MM.1S (cell line): ENCODE measurements at regions not wholly inside any gene's neighbourhood (a gene's known extent, or its start where the extent isn't known, plus 50 kb on each side); places are given as distances from the start of the nearest gene placed in this dataset.
A peak's percentile ranks its signal among the peaks of the same experiment; 100 is the strongest.
"Not testable (repeated sequence)": the region's sequence is repeated elsewhere in the genome, so short reads cannot be mapped to it uniquely, and the experiment has no call there.

Experiments used
- DNase-seq: peaks from one replicate; pipeline ENCODE4 v3.0.0-alpha.2; 2015
- H2AFZ ChIP-seq: fragments of 300-600 bp; sonication (generic); 2 replicates; pipeline ENCODE4 v1.6.0; 2016; ENCODE audit warnings: antibody characterized with exemption, low read length
- H3F3A ChIP-seq: fragments of 300-600 bp; sonication (generic); 2 replicates; pipeline ENCODE4 v1.6.1; 2016; ENCODE audit warnings: mild to moderate bottlenecking, antibody characterized with exemption, low read length, moderate library complexity, mixed read lengths; ENCODE audit not compliant: insufficient read depth
- H3K27ac ChIP-seq: fragments of 300-600 bp; sonication (generic); 2 replicates; pipeline ENCODE4 v1.5.1; 2016; ENCODE audit warnings: mild to moderate bottlenecking, low read length
- H3K27me3 ChIP-seq: fragments of 300-600 bp; sonication (generic); replicated peaks from 2 replicates; pipeline ENCODE4 v1.6.0; 2016; ENCODE audit warnings: low read length; ENCODE audit not compliant: insufficient read depth
- H3K36me3 ChIP-seq: fragments of 300-600 bp; sonication (generic); replicated peaks from 2 replicates; pipeline ENCODE4 v1.6.1; 2016; ENCODE audit warnings: mild to moderate bottlenecking, low read length, mixed read lengths; ENCODE audit not compliant: insufficient read depth
- H3K4me1 ChIP-seq: fragments of 300-600 bp; sonication (generic); 2 replicates; pipeline ENCODE4 v1.6.1; 2016; ENCODE audit warnings: low read length, mixed read lengths
- H3K4me2 ChIP-seq: fragments of 300-600 bp; sonication (generic); 2 replicates; pipeline ENCODE4 v1.6.0; 2016; ENCODE audit warnings: low read depth, low read length
- H3K4me3 ChIP-seq: fragments of 300-600 bp; sonication (generic); 2 replicates; pipeline ENCODE4 v1.5.1; 2016; ENCODE audit warnings: low read length, mixed read lengths
- H3K79me2 ChIP-seq: fragments of 300-600 bp; sonication (generic); 2 replicates; pipeline ENCODE4 v1.6.1; 2016; ENCODE audit warnings: mixed run types, low read length, mixed read lengths
- H3K9ac ChIP-seq: fragments of 300-600 bp; sonication (generic); 2 replicates; pipeline ENCODE4 v1.6.1; 2016; ENCODE audit warnings: low read length, mixed read lengths
- H3K9me2 ChIP-seq: fragments of 300-600 bp; sonication (generic); replicated peaks from 2 replicates; pipeline ENCODE4 v1.6.1; 2016; ENCODE audit warnings: mild to moderate bottlenecking, low read length, mixed read lengths; ENCODE audit not compliant: insufficient read depth
- H3K9me3 ChIP-seq: fragments of 300-600 bp; sonication (generic); replicated peaks from 2 replicates; pipeline ENCODE4 v1.6.1; 2016; ENCODE audit warnings: mild to moderate bottlenecking, low read length, mixed read lengths; ENCODE audit not compliant: insufficient read depth
- H4K20me1 ChIP-seq: fragments of 300-600 bp; sonication (generic); 2 replicates; pipeline ENCODE4 v1.6.1; 2016; ENCODE audit warnings: mild to moderate bottlenecking, low read length, moderate library complexity, mixed read lengths; ENCODE audit not compliant: insufficient read depth
- EZH2 ChIP-seq: fragments of 300-600 bp; sonication (generic); optimal IDR thresholded peaks from 2 replicates; pipeline ENCODE3; 2017; ENCODE audit warnings: low read depth, mild to moderate bottlenecking, antibody characterized with exemption, low read length, mixed read lengths
- EZH2phosphoT487 ChIP-seq: fragments of 300-600 bp; sonication (generic); IDR thresholded peaks from 2 replicates; pipeline ENCODE4 v1.6.1; 2018; ENCODE audit warnings: antibody characterized with exemption, low read length
- TF ChIP-seq, protein P1 (sequence below): fragments of 300-600 bp; sonication (generic); IDR thresholded peaks from 2 replicates; pipeline ENCODE4 v1.5.1; 2016; ENCODE audit warnings: antibody characterized with exemption, low read length, mixed read lengths

DNA sequence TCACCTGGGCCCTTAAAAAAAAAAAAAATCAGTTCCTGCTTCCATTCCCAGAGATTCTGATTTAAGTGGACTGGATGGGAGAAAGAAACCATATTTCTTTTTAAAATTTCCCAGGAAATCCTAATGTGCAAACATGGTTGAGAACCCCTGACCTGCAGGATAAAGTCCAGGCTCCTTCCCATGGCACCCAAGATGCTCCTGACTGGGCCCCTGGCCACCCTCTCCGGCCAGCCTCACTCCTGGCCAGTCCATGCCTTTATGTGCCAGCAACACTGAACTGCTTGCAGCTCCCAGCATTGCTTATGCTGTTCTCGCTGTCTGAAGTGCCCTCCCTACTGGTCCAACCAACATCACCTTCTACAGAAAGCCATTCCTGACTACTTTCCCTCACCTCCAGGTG, 93.9 kb downstream of the TEX35 start:
- Histone ChIP-seq H3K4me2 (peak overlapping the region; percentile 51; the same call in 1 of the 2 replicates), H3K27ac (peak overlapping the region; percentile 86; the same call in 1 of the 2 replicates), H3K36me3 (no peaks in the 10 kb centered on the region), H3F3A (peaks cover 17% of the 10 kb centered on the region), H3K4me1 (peaks cover 27% of the 10 kb centered on the region), H3K9me2 (no peaks in the 10 kb centered on the region), H3K9ac (peak overlapping the region; percentile 22; the same call in 1 of the 2 replicates), H3K9me3 (no peaks in the 10 kb centered on the region), H3K79me2 (no peaks in the 10 kb centered on the region), H3K27me3 (no peaks in the 10 kb centered on the region), H4K20me1 (no peaks in the 10 kb centered on the region), H2AFZ (peak overlapping the region; percentile 54), H3K4me3 (no peak overlapping the region)
- no peak for DNase-seq
- TF ChIP-seq, protein P1, sequence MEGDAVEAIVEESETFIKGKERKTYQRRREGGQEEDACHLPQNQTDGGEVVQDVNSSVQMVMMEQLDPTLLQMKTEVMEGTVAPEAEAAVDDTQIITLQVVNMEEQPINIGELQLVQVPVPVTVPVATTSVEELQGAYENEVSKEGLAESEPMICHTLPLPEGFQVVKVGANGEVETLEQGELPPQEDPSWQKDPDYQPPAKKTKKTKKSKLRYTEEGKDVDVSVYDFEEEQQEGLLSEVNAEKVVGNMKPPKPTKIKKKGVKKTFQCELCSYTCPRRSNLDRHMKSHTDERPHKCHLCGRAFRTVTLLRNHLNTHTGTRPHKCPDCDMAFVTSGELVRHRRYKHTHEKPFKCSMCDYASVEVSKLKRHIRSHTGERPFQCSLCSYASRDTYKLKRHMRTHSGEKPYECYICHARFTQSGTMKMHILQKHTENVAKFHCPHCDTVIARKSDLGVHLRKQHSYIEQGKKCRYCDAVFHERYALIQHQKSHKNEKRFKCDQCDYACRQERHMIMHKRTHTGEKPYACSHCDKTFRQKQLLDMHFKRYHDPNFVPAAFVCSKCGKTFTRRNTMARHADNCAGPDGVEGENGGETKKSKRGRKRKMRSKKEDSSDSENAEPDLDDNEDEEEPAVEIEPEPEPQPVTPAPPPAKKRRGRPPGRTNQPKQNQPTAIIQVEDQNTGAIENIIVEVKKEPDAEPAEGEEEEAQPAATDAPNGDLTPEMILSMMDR, result no peak
- no peak for TF ChIP-seq EZH2phosphoT487

DNA sequence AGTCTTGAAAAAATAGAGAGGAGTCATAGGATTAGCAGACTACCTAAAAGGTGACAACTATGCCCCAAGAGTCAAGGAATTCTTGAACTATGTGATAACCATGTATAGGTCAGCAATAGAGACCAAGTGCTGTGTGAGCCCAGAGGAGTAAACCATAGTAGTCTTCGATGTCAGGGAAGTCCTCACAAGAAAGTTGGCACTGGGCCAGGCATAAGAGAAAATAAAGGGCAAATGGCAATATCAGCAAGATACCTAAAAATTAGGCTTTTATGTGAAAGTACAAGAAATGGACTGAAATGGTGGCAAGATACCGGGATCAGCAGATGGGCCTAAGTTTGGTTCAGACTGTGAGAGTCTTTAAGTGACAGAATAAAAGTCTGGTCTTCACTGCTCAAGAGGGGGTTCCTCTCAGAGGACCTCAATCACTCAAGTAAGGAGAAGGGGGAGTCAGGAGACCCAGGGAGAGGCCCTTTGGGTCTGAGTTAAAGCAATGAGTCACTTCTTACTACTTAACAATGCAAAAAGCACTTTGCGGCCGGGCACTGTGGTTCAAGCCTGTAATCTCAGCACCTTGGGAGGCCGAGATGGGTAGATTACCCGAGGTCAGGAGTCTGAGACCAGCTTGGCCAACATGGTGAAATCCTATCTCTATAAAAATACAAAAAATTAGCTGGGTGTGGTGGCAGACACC, 95.0 kb downstream of the TEX35 start:
- no peaks in the 10 kb centered on the region for H4K20me1 ChIP-seq
- TF ChIP-seq EZH2, result no peak
- TF ChIP-seq, protein P1, result no peak
- TF ChIP-seq EZH2phosphoT487, result no peak
- H3K36me3 ChIP-seq, result no peaks in the 10 kb centered on the region
- peaks cover 17% of the 10 kb centered on the region for H3F3A ChIP-seq
- H3K9ac ChIP-seq, result no peak overlapping the region
- no peaks in the 10 kb centered on the region for H3K9me3 ChIP-seq
- no peak overlapping the region for H3K4me3 ChIP-seq
- no peaks in the 10 kb centered on the region for H3K9me2 ChIP-seq
- H3K27me3 ChIP-seq, result no peaks in the 10 kb centered on the region
- H3K27ac ChIP-seq, result no peak overlapping the region
- peak; percentile 20 for DNase-seq
- no peak overlapping the region for H2AFZ ChIP-seq
- no peak overlapping the region for H3K4me2 ChIP-seq
- peaks cover 27% of the 10 kb centered on the region for H3K4me1 ChIP-seq
- H3K79me2 ChIP-seq, result no peaks in the 10 kb centered on the region

DNA sequence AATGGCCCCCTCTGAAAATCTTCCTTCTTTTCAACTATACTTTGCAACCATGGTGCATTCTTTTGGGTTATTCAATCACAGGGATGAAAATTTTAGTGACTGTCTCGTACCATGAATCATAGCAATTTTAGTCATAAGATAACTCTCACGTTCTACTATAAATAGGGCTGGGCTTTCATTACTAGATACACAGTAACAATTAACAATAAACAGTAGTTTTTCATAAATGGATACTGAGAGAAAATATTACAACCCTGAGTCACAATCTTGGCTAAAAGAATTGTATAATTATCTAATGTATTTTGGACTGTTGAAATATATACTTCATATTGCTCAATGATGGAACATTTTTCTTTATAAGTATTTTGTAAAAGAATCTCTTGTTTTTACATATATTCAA, 96.1 kb downstream of the TEX35 start:
- no peaks in the 10 kb centered on the region for H3K9me3 ChIP-seq
- no peak overlapping the region for H3K9ac ChIP-seq
- no peak overlapping the region for H3K27ac ChIP-seq
- H3K36me3 ChIP-seq, result no peaks in the 10 kb centered on the region
- no peaks in the 10 kb centered on the region for H4K20me1 ChIP-seq
- TF ChIP-seq EZH2phosphoT487, result no peak
- TF ChIP-seq, protein P1, result no peak
- TF ChIP-seq EZH2, result no peak
- no peaks in the 10 kb centered on the region for H3K27me3 ChIP-seq
- no peak overlapping the region for H3K4me2 ChIP-seq
- no peak for DNase-seq
- H3K4me3 ChIP-seq, result no peak overlapping the region
- peaks cover 27% of the 10 kb centered on the region for H3K4me1 ChIP-seq
- H2AFZ ChIP-seq, result no peak overlapping the region
- peaks cover 17% of the 10 kb centered on the region for H3F3A ChIP-seq
- no peaks in the 10 kb centered on the region for H3K9me2 ChIP-seq
- H3K79me2 ChIP-seq, result no peaks in the 10 kb centered on the region

DNA sequence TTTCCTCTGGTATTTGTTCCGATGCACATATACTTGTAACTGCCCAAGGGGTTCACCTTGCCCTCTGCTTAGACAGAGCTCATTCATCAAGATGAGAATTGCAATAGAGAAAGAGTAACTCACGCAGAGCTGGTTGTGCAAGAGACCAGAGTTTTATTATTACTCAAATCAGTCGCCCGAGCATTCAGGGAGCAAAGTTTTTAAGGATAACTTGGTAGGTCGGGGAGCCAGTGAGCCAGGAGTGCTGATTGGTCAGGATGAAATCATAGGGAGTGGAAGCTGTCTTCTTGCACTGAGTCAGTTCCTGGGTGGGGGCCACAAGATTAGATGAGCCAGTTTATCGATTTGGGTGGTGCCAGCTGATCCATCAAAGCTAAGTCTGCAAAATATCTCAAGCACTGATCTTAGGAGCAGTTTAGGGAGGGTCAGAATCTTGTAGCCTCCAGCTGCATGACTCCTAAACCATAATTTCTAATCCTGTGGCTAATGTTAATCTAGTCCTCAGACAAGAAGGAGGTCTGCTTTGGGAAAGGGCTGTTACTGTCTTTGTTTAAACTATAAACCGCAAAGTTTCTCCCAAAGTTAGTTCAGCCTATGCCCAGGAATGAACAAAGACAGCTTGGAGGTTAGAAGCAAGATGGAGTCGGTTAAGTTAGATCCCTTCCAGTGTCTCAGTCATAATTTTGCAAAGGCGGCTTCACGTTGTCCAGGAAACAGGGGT, 97.9 kb downstream of the TEX35 start:
- H3K4me1 ChIP-seq, result peaks cover 18% of the 10 kb centered on the region
- H3K4me2 ChIP-seq, H3K9me2 ChIP-seq, H3K27me3 ChIP-seq, DNase-seq, H3K27ac ChIP-seq, H3K9me3 ChIP-seq, H3K9ac ChIP-seq, H2AFZ ChIP-seq, H3K36me3 ChIP-seq, H3K79me2 ChIP-seq, H3K4me3 ChIP-seq, H3F3A ChIP-seq, H4K20me1 ChIP-seq: not testable (repeated sequence)
